ENCODE measurements at regions not wholly inside any gene's neighbourhood (a gene's known extent, or its start where the extent isn't known, plus 50 kb on each side); places are given as distances from the start of the nearest gene placed in this dataset.

DNA sequence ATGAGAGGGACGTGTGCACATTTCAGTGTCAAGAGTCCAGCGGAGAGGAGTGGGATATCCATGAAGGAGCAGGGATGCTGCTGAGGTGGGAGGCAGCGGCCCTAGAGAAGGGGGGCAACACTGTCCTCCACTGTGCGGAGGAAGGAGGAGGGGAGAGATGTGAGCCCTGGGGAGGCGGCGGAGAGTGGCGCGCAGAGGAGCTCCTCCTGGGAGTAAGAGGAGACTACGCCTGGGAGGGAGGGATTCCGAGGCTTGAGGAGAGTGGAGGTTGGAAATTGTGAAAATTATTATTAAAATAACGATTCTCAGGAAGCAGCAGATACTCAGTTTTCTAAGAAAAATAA lies 142.7 kb downstream of the CEP57L1 start:
- TF ChIP-seq, protein P1, sequence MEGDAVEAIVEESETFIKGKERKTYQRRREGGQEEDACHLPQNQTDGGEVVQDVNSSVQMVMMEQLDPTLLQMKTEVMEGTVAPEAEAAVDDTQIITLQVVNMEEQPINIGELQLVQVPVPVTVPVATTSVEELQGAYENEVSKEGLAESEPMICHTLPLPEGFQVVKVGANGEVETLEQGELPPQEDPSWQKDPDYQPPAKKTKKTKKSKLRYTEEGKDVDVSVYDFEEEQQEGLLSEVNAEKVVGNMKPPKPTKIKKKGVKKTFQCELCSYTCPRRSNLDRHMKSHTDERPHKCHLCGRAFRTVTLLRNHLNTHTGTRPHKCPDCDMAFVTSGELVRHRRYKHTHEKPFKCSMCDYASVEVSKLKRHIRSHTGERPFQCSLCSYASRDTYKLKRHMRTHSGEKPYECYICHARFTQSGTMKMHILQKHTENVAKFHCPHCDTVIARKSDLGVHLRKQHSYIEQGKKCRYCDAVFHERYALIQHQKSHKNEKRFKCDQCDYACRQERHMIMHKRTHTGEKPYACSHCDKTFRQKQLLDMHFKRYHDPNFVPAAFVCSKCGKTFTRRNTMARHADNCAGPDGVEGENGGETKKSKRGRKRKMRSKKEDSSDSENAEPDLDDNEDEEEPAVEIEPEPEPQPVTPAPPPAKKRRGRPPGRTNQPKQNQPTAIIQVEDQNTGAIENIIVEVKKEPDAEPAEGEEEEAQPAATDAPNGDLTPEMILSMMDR (IDR thresholded peaks at IDR 0.05; ENCODE audit: insufficient read depth, low read length): no peak
- TF ChIP-seq POLR2AphosphoS5 (IDR thresholded peaks at IDR 0.05; ENCODE audit: low read depth) (no peak), GABPA (IDR thresholded peaks at IDR 0.05; ENCODE audit: low read depth) (no peak), SPI1 (IDR thresholded peaks at IDR 0.05; ENCODE audit: borderline replicate concordance, low read depth) (no peak)
- TF ChIP-seq, protein P2, sequence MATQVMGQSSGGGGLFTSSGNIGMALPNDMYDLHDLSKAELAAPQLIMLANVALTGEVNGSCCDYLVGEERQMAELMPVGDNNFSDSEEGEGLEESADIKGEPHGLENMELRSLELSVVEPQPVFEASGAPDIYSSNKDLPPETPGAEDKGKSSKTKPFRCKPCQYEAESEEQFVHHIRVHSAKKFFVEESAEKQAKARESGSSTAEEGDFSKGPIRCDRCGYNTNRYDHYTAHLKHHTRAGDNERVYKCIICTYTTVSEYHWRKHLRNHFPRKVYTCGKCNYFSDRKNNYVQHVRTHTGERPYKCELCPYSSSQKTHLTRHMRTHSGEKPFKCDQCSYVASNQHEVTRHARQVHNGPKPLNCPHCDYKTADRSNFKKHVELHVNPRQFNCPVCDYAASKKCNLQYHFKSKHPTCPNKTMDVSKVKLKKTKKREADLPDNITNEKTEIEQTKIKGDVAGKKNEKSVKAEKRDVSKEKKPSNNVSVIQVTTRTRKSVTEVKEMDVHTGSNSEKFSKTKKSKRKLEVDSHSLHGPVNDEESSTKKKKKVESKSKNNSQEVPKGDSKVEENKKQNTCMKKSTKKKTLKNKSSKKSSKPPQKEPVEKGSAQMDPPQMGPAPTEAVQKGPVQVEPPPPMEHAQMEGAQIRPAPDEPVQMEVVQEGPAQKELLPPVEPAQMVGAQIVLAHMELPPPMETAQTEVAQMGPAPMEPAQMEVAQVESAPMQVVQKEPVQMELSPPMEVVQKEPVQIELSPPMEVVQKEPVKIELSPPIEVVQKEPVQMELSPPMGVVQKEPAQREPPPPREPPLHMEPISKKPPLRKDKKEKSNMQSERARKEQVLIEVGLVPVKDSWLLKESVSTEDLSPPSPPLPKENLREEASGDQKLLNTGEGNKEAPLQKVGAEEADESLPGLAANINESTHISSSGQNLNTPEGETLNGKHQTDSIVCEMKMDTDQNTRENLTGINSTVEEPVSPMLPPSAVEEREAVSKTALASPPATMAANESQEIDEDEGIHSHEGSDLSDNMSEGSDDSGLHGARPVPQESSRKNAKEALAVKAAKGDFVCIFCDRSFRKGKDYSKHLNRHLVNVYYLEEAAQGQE (IDR thresholded peaks at IDR 0.05; ENCODE audit: insufficient replicate concordance, low read depth): no peak

Data from HL-60 (cell line).